Caco-2 (cell line): ENCODE measurements at regions not wholly inside any gene's neighbourhood (a gene's known extent, or its start where the extent isn't known, plus 50 kb on each side); places are given as distances from the start of the nearest gene placed in this dataset.
"Not testable (repeated sequence)": the region's sequence is repeated elsewhere in the genome, so short reads cannot be mapped to it uniquely, and the experiment has no call there.

Experiments used
- BruUV-seq: library from RNA; stranded (reverse); fragments of 400-500 nt; replicated peaks from 2 replicates; lab custom pipeline; 2021; lab: Mats Ljungman, UMichigan
- CTCF ChIA-PET: fragments of 300-600 bp; sonication (Branson Sonifier 250); formaldehyde crosslinking; loops from one replicate; lab custom pipeline; 2022; ENCODE audit warnings: antibody characterized with exemption; lab: Charles Lee
- POLR2A ChIA-PET: fragments of 300-600 bp; sonication (Branson Sonifier 250); formaldehyde crosslinking; loops from one replicate; lab custom pipeline; 2022; ENCODE audit warnings: antibody characterized with exemption; lab: Charles Lee
- DNase-seq, 2 experiments: peaks; one replicate each; pipeline versions ENCODE4 v3.0.0 to v3.0.0-alpha.2; 2020 to 2022
- H3K27me3 ChIP-seq: replicated peaks from 2 replicates; pipeline ENCODE4 v1.6.0; 2011; ENCODE audit warnings: low read length; ENCODE audit not compliant: control insufficient read depth, insufficient read depth
- H3K36me3 ChIP-seq: 2 replicates; pipeline ENCODE4 v1.5.1; 2011; ENCODE audit warnings: low read length; ENCODE audit not compliant: control insufficient read depth, insufficient read depth
- H3K4me1 ChIP-seq: fragments of 250-450 bp; sonication (Bioruptor Pico); 2 replicates; pipeline ENCODE4 v1.5.1; 2020; ENCODE audit warnings: mild to moderate bottlenecking
- H3K4me3 ChIP-seq: 2 replicates; pipeline ENCODE4 v1.5.1; 2011; ENCODE audit warnings: low read depth, mild to moderate bottlenecking, control low read depth, low read length
- H3K9me3 ChIP-seq: fragments of 250-450 bp; sonication (Bioruptor Pico); 2 replicates; pipeline ENCODE4 v1.5.1; 2020; ENCODE audit warnings: mild to moderate bottlenecking, moderate library complexity
- H3K27ac Mint-ChIP-seq: one replicate; pipeline ENCODE4 v1.8.0; 2022; ENCODE audit warnings: mixed read lengths; ENCODE audit not compliant: unreplicated experiment
- H3K27me3 Mint-ChIP-seq: one replicate; pipeline ENCODE4 v1.8.0; 2022; ENCODE audit warnings: mixed read lengths; ENCODE audit not compliant: insufficient read depth, unreplicated experiment
- H3K36me3 Mint-ChIP-seq: one replicate; pipeline ENCODE4 v1.8.0; 2022; ENCODE audit warnings: mild to moderate bottlenecking, mixed read lengths; ENCODE audit not compliant: insufficient read depth, unreplicated experiment
- H3K4me1 Mint-ChIP-seq: one replicate; pipeline ENCODE4 v1.8.0; 2022; ENCODE audit warnings: low read depth, mixed read lengths; ENCODE audit not compliant: unreplicated experiment
- H3K4me3 Mint-ChIP-seq: one replicate; pipeline ENCODE4 v1.8.0; 2022; ENCODE audit warnings: mild to moderate bottlenecking, moderate library complexity, mixed read lengths; ENCODE audit not compliant: unreplicated experiment
- H3K9me3 Mint-ChIP-seq: one replicate; pipeline ENCODE4 v1.8.0; 2022; ENCODE audit warnings: mixed read lengths; ENCODE audit not compliant: unreplicated experiment
- intact Hi-C: fragments of 100-400 bp; cut with micrococcal nuclease; formaldehyde crosslinking; loops from one replicate; pipeline ENCODE4 v1.10.0; 2022; ENCODE audit not compliant: unreplicated experiment
- TF ChIP-seq, protein P1 (sequence below), 2 experiments: fragments of 200-600 bp in 1 of 2; IDR thresholded peaks; 1 replicate in 1 of 2; 2 replicates in 1 of 2; pipeline versions ENCODE4 v1.5.1 to v1.8.0; 2011 to 2022; ENCODE audit warnings: antibody characterized with exemption in 1 of 2, control low read depth in 1 of 2, inconsistent platforms in 1 of 2, low read depth in 1 of 2, low read length in 1 of 2, mild to moderate bottlenecking in 1 of 2, moderate library complexity in 1 of 2; ENCODE audit not compliant: insufficient read depth in 1 of 2, severe bottlenecking in 1 of 2, unreplicated experiment in 1 of 2

DNA sequence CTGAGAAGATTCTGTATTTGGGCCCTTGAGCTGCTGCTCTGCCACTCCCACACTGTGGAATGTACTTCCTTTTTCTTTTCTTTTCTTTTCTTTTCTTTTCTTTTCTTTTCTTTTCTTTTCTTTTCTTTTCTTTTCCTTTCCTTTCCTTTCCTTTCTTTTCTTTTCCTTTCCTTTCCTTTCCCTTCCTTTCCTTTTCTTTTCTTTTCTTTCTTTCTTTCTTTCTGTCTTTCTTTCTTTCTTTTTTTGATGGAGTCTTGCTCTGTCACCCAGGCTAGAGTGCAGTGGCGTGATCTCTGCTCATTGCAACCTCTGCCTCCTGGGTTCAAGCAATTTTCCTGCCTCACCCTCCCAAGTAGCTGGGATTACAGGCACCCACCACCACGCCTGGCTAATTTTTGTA is 89.8 kb downstream of the DNAAF6 start:
- H3K4me1 ChIP-seq, POLR2A ChIA-PET, H3K9me3 Mint-ChIP-seq, H3K36me3 ChIP-seq, H3K4me1 Mint-ChIP-seq, H3K9me3 ChIP-seq, intact Hi-C loops, H3K4me3 Mint-ChIP-seq, H3K27ac Mint-ChIP-seq, H3K27me3 Mint-ChIP-seq, H3K36me3 Mint-ChIP-seq, BruUV-seq, H3K4me3 ChIP-seq, CTCF ChIA-PET, H3K27me3 ChIP-seq, DNase-seq: not testable (repeated sequence)

DNA sequence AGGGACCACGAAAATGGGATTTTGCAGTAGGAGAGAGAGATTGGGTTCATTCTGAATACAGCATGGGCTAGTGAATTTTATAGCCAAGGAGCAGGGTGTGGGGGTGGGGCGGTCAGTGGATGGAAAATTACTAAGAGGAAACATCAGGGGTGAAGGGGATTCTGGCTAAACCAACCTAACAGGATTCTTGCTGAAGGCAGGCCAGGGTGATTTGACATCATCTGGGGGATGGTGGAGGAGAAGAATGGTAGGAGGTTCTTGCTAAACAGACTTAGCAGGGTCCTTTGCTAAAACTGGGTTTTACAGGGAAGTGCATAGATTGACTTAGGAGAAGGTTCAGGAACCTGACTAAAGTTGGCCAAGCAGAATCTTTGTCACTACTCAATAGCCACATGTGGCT is 91.9 kb downstream of the DNAAF6 start:
- H3K4me3 ChIP-seq = no peak overlapping the region
- Mint-ChIP-seq H3K27ac (no peak overlapping the region), H3K4me3 (no peak overlapping the region), H3K4me1 (peaks cover 2% of the 10 kb centered on the region), H3K9me3 (peaks cover 6% of the 10 kb centered on the region), H3K27me3 (peaks cover under 1% of the 10 kb centered on the region), H3K36me3 (no peaks in the 10 kb centered on the region)
- BruUV-seq = no TSS peak
- H3K36me3 ChIP-seq = no peaks in the 10 kb centered on the region
- H3K27me3 ChIP-seq = no peaks in the 10 kb centered on the region
- no peak for DNase-seq
- ChIA-PET CTCF (no interaction called here), POLR2A (no interaction called here)
- H3K4me1 ChIP-seq = no peaks in the 10 kb centered on the region
- no peaks in the 10 kb centered on the region for H3K9me3 ChIP-seq
- TF ChIP-seq, protein P1, sequence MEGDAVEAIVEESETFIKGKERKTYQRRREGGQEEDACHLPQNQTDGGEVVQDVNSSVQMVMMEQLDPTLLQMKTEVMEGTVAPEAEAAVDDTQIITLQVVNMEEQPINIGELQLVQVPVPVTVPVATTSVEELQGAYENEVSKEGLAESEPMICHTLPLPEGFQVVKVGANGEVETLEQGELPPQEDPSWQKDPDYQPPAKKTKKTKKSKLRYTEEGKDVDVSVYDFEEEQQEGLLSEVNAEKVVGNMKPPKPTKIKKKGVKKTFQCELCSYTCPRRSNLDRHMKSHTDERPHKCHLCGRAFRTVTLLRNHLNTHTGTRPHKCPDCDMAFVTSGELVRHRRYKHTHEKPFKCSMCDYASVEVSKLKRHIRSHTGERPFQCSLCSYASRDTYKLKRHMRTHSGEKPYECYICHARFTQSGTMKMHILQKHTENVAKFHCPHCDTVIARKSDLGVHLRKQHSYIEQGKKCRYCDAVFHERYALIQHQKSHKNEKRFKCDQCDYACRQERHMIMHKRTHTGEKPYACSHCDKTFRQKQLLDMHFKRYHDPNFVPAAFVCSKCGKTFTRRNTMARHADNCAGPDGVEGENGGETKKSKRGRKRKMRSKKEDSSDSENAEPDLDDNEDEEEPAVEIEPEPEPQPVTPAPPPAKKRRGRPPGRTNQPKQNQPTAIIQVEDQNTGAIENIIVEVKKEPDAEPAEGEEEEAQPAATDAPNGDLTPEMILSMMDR (IDR thresholded peaks at IDR 0.05; ENCODE audit: insufficient read depth in 1 of 2, low read depth in 1 of 2, low read length in 1 of 2, severe bottlenecking in 1 of 2, unreplicated experiment in 1 of 2) = no peak
- intact Hi-C loops = no loop called here

DNA sequence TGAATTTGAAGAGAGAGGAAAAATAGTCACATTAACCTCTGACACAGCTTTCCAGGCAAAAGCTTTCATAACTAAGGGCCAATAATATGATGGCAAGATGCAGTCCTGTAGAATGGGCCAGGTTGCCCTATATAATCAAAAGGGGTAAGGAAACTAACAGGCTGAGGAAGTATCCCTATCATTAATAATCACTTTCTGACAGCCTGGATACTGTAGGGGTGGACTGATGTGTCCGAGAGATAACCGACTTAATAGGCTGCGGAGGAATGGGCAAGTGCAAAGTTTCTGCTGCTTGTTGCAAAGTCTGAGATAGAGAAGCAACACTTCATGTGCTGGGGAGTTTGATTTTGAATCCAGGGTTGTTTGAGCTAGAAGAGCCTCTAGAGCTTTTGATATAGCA is 94.8 kb downstream of the DNAAF6 start:
- intact Hi-C loops = no loop called here

More for the DNA sequence above, 94.8 kb downstream of the DNAAF6 start:
- H3K4me1 Mint-ChIP-seq = no peaks in the 10 kb centered on the region
- Histone ChIP-seq H3K27me3 (no peaks in the 10 kb centered on the region), H3K4me1 (no peaks in the 10 kb centered on the region), H3K36me3 (no peaks in the 10 kb centered on the region), H3K4me3 (no peak overlapping the region), H3K9me3 (no peaks in the 10 kb centered on the region)
- H3K27me3 Mint-ChIP-seq = peaks cover 9% of the 10 kb centered on the region
- TF ChIP-seq, protein P1 (IDR thresholded peaks at IDR 0.05; ENCODE audit: insufficient read depth in 1 of 2, low read depth in 1 of 2, low read length in 1 of 2, severe bottlenecking in 1 of 2, unreplicated experiment in 1 of 2) = no peak
- BruUV-seq = no TSS peak
- no peaks in the 10 kb centered on the region for H3K36me3 Mint-ChIP-seq
- POLR2A ChIA-PET = no interaction called here
- peaks cover 4% of the 10 kb centered on the region for H3K9me3 Mint-ChIP-seq
- DNase-seq = no peak
- H3K27ac Mint-ChIP-seq = no peak overlapping the region
- CTCF ChIA-PET = no interaction called here
- H3K4me3 Mint-ChIP-seq = no peak overlapping the region
